ENCODE measurements at regions not wholly inside any gene's neighbourhood (a gene's known extent, or its start where the extent isn't known, plus 50 kb on each side); places are given as distances from the start of the nearest gene placed in this dataset.

- Mint-ChIP-seq H3K9me3 (no peaks in the 10 kb centered on the region), H3K27ac (no peak overlapping the region), H3K36me3 (no peaks in the 10 kb centered on the region), H3K4me3 (no peak overlapping the region), H3K27me3 (peaks cover 0 to 23% of the 10 kb centered on the region in 2 donors), H3K4me1 (no peaks in the 10 kb centered on the region)
- WGBS (ENCODE audit: insufficient coverage), result 69% methylated on average over 6 of the region's 7 CpGs
- Histone ChIP-seq H3K9me3 (no peaks in the 10 kb centered on the region), H3K36me3 (ENCODE audit: control insufficient read depth in 2 of 2, extremely low read depth in 1 of 2, insufficient read depth in 1 of 2, low read length in 1 of 2) (no peaks in the 10 kb centered on the region), H3K4me3 (ENCODE audit: control insufficient read depth in 1 of 2, extremely low read depth in 1 of 2, low read length in 1 of 2) (no peak overlapping the region), H3K27ac (ENCODE audit: low read length) (no peak overlapping the region), H3K4me1 (ENCODE audit: control insufficient read depth in 1 of 2, extremely low read depth in 1 of 2, insufficient read depth in 2 of 2, low read length in 2 of 2) (no peaks in the 10 kb centered on the region), H3K27me3 (replicated peaks in 1 of 2; ENCODE audit: control insufficient read depth in 2 of 2, extremely low read depth in 1 of 2, insufficient read depth in 2 of 2, low read length in 1 of 2) (peaks cover 2 to 8% of the 10 kb centered on the region in 2 experiments)
- ChIA-PET CTCF (interaction anchor here in 1 of 2 donors (0.6 kb wide), 1 partner anchor 10 kb away, joined by 3 read pairs; no protein-coding TSS in a partner anchor), POLR2A (no interaction called here)
- DNase-seq (no peak), ATAC-seq (replicated peaks in 1 of 4) (no peak)
Measured at GRCh38 chr4:4753643-4754042, 105.8 kb upstream of the MSX1 start.

DNA sequence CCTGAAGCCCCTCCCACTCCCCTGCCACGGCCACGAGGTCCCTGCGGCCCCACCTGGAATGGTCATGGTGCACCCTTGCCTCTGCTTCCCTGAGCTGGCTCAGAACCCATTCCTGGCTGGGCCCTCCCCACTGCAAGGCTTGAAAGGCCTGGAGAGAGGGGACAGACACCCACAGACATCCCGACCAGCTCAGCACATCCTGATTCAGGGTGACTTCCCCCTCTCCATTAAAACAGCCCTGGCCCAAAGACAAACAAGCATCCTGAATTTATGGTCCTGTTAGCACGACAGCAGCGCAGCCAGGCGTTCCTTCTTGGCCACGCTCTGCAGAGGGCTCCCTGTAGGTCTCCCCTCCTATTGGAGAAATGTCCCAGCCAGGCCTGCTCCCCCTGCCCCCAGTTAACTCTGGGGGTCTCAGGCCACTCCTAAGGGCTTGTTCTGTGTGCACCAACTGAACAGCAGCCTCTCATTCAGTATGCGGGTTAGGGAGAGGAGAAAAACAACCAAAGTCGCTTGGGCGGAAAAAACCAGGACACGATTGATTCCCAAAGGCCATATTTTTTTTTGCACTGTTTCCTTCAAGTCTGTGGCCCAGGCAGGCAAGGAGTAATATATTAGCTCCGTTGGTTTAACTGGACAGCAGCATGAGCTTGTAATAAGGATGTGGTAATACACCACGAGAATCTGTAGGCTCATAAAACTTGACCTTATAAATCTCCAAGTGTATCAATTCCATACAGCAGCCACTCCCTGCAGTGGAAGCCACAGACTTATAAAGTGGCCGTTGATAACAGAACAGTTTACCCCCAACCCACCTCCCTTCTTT, 106.7 kb upstream of the MSX1 start:
- Histone ChIP-seq H3K36me3 (ENCODE audit: control insufficient read depth in 2 of 2, extremely low read depth in 1 of 2, insufficient read depth in 1 of 2, low read length in 1 of 2) (no peaks in the 10 kb centered on the region), H3K4me1 (ENCODE audit: control insufficient read depth in 1 of 2, extremely low read depth in 1 of 2, insufficient read depth in 2 of 2, low read length in 2 of 2) (no peaks in the 10 kb centered on the region), H3K4me3 (ENCODE audit: control insufficient read depth in 1 of 2, extremely low read depth in 1 of 2, low read length in 1 of 2) (no peak overlapping the region), H3K27ac (ENCODE audit: low read length) (no peak overlapping the region), H3K9me3 (no peaks in the 10 kb centered on the region), H3K27me3 (replicated peaks in 1 of 2; ENCODE audit: control insufficient read depth in 2 of 2, extremely low read depth in 1 of 2, insufficient read depth in 2 of 2, low read length in 1 of 2) (peaks cover 2 to 8% of the 10 kb centered on the region in 2 experiments)
- 30% methylated on average over 10 of the region's 15 CpGs for WGBS (ENCODE audit: insufficient coverage)
- H3K27ac Mint-ChIP-seq, result no peak overlapping the region
- ATAC-seq (replicated peaks in 1 of 4) (no peak), DNase-seq (no peak)
- H3K4me3 Mint-ChIP-seq, result no peak overlapping the region
- ChIA-PET POLR2A (no interaction called here), CTCF (no interaction called here)
- no peaks in the 10 kb centered on the region for H3K4me1 Mint-ChIP-seq
- H3K36me3 Mint-ChIP-seq, result no peaks in the 10 kb centered on the region
- H3K9me3 Mint-ChIP-seq, result peaks cover 3 to 4% (median 3%) of the 10 kb centered on the region in 3 donors
- peaks cover 0 to 23% of the 10 kb centered on the region in 2 donors for H3K27me3 Mint-ChIP-seq

- POLR2A ChIA-PET, result no interaction called here
- Histone ChIP-seq H3K27me3 (replicated peaks in 1 of 2; ENCODE audit: control insufficient read depth in 2 of 2, extremely low read depth in 1 of 2, insufficient read depth in 2 of 2, low read length in 1 of 2) (peaks cover 2 to 8% of the 10 kb centered on the region in 2 experiments), H3K36me3 (ENCODE audit: control insufficient read depth in 2 of 2, extremely low read depth in 1 of 2, insufficient read depth in 1 of 2, low read length in 1 of 2) (no peaks in the 10 kb centered on the region), H3K4me1 (ENCODE audit: control insufficient read depth in 1 of 2, extremely low read depth in 1 of 2, insufficient read depth in 2 of 2, low read length in 2 of 2) (no peaks in the 10 kb centered on the region), H3K4me3 (ENCODE audit: control insufficient read depth in 1 of 2, extremely low read depth in 1 of 2, low read length in 1 of 2) (no peak overlapping the region), H3K9me3 (no peaks in the 10 kb centered on the region), H3K27ac (ENCODE audit: low read length) (no peak overlapping the region)
- peaks cover 4 to 7% (median 6%) of the 10 kb centered on the region in 3 donors for H3K9me3 Mint-ChIP-seq
- H3K4me1 Mint-ChIP-seq, result no peaks in the 10 kb centered on the region
- H3K4me3 Mint-ChIP-seq, result no peak overlapping the region
- CTCF ChIA-PET, result no interaction called here
- 77% methylated on average over 11 of the region's 12 CpGs for WGBS (ENCODE audit: insufficient coverage)
- peaks cover 0 to 23% of the 10 kb centered on the region in 2 donors for H3K27me3 Mint-ChIP-seq
- H3K36me3 Mint-ChIP-seq, result no peaks in the 10 kb centered on the region
- no peak overlapping the region for H3K27ac Mint-ChIP-seq
- DNase-seq (no peak), ATAC-seq (replicated peaks in 1 of 4) (no peak)
Measured at GRCh38 chr4:4752025-4752424, 107.4 kb upstream of the MSX1 start.

DNA sequence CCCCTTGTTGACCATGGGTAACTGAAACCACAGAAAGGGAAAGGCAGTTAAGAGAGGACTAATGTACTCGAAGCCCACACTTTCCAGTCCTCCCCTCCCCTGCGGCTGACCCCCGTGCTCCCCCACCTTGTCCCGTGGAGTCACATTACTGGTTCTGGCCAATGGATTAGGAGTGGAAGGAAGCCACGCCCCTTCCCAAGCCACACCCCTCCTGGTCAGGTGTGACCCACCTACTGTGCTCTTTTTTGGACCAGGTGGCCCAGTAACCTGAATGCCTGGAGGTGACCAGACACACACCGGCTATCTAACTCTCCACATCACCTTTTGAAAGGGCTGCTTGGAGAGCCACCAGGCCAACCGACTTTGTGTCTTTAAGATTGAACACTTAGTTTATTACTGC, 109.3 kb upstream of the MSX1 start:
- peaks cover 0 to 23% of the 10 kb centered on the region in 2 donors for H3K27me3 Mint-ChIP-seq
- ChIA-PET CTCF (no interaction called here), POLR2A (no interaction called here)
- no peaks in the 10 kb centered on the region for H3K4me1 Mint-ChIP-seq
- H3K36me3 ChIP-seq (ENCODE audit: control insufficient read depth in 2 of 2, extremely low read depth in 1 of 2, insufficient read depth in 1 of 2, low read length in 1 of 2), result no peaks in the 10 kb centered on the region
- H3K9me3 ChIP-seq, result no peaks in the 10 kb centered on the region
- peaks cover 2 to 8% of the 10 kb centered on the region in 2 experiments for H3K27me3 ChIP-seq (replicated peaks in 1 of 2; ENCODE audit: control insufficient read depth in 2 of 2, extremely low read depth in 1 of 2, insufficient read depth in 2 of 2, low read length in 1 of 2)
- H3K36me3 Mint-ChIP-seq, result no peaks in the 10 kb centered on the region
- H3K27ac ChIP-seq (ENCODE audit: low read length), result no peak overlapping the region
- DNase-seq (no peak), ATAC-seq (replicated peaks in 1 of 4) (no peak)
- 58% methylated on average over 2 of the region's 7 CpGs for WGBS (ENCODE audit: insufficient coverage)
- no peak overlapping the region for H3K4me3 Mint-ChIP-seq
- H3K27ac Mint-ChIP-seq, result no peak overlapping the region
- H3K9me3 Mint-ChIP-seq, result peaks cover 4 to 24% (median 22%) of the 10 kb centered on the region in 3 donors
- H3K4me3 ChIP-seq (ENCODE audit: control insufficient read depth in 1 of 2, extremely low read depth in 1 of 2, low read length in 1 of 2), result no peak overlapping the region
- no peaks in the 10 kb centered on the region for H3K4me1 ChIP-seq (ENCODE audit: control insufficient read depth in 1 of 2, extremely low read depth in 1 of 2, insufficient read depth in 2 of 2, low read length in 2 of 2)

GRCh38 chr4:4749137-4749536, 110.3 kb upstream of the MSX1 start:
- no peaks in the 10 kb centered on the region for H3K4me1 Mint-ChIP-seq
- H3K27me3 ChIP-seq (replicated peaks in 1 of 2; ENCODE audit: control insufficient read depth in 2 of 2, extremely low read depth in 1 of 2, insufficient read depth in 2 of 2, low read length in 1 of 2), result peaks cover 2 to 6% of the 10 kb centered on the region in 2 experiments
- H3K27ac ChIP-seq (ENCODE audit: low read length), result no peak overlapping the region
- peaks cover 12 to 34% (median 27%) of the 10 kb centered on the region in 3 donors for H3K9me3 Mint-ChIP-seq
- no peaks in the 10 kb centered on the region for H3K9me3 ChIP-seq
- ATAC-seq (replicated peaks in 1 of 4) (no peak), DNase-seq (no peak)
- H3K27ac Mint-ChIP-seq, result no peak overlapping the region
- no peak overlapping the region for H3K4me3 Mint-ChIP-seq
- peaks cover 0 to 20% of the 10 kb centered on the region in 2 donors for H3K27me3 Mint-ChIP-seq
- ChIA-PET POLR2A (no interaction called here), CTCF (no interaction called here)
- H3K4me1 ChIP-seq (ENCODE audit: control insufficient read depth in 1 of 2, extremely low read depth in 1 of 2, insufficient read depth in 2 of 2, low read length in 2 of 2), result no peaks in the 10 kb centered on the region
- 91% methylated on average over 1 of the region's 5 CpGs for WGBS (ENCODE audit: insufficient coverage)
- no peaks in the 10 kb centered on the region for H3K36me3 Mint-ChIP-seq
- no peaks in the 10 kb centered on the region for H3K36me3 ChIP-seq (ENCODE audit: control insufficient read depth in 2 of 2, extremely low read depth in 1 of 2, insufficient read depth in 1 of 2, low read length in 1 of 2)
- H3K4me3 ChIP-seq (ENCODE audit: control insufficient read depth in 1 of 2, extremely low read depth in 1 of 2, low read length in 1 of 2), result no peak overlapping the region

DNA sequence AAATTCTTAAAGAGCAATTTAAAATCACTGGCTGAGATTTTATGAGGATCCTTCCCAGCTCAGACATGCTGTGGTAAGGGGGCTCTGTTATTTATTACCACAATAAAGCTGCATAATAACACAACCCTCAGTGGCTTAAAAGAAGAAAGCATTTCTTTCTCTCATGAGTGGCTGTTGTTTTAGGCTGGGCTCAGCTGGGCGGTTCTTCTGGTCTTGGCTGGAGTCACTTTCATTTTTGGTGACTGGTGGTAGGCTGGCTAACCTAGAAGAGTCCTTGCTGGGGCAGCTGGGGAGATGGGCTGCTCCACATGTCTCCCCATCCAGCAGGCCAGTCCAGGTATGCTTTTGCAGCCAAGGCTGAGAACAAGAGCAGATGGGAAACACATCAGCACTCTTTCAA, 113.0 kb upstream of the MSX1 start:
- Histone ChIP-seq H3K27me3 (replicated peaks in 1 of 2; ENCODE audit: control insufficient read depth in 2 of 2, extremely low read depth in 1 of 2, insufficient read depth in 2 of 2, low read length in 1 of 2) (peaks cover 0 to 3% of the 10 kb centered on the region in 2 experiments), H3K4me3 (ENCODE audit: control insufficient read depth in 1 of 2, extremely low read depth in 1 of 2, low read length in 1 of 2) (no peak overlapping the region), H3K27ac (ENCODE audit: low read length) (no peak overlapping the region), H3K9me3 (no peaks in the 10 kb centered on the region), H3K4me1 (ENCODE audit: control insufficient read depth in 1 of 2, extremely low read depth in 1 of 2, insufficient read depth in 2 of 2, low read length in 2 of 2) (no peaks in the 10 kb centered on the region), H3K36me3 (ENCODE audit: control insufficient read depth in 2 of 2, extremely low read depth in 1 of 2, insufficient read depth in 1 of 2, low read length in 1 of 2) (no peaks in the 10 kb centered on the region)
- Mint-ChIP-seq H3K4me3 (no peak overlapping the region), H3K27ac (no peak overlapping the region), H3K9me3 (peaks cover 12 to 34% (median 27%) of the 10 kb centered on the region in 3 donors), H3K36me3 (no peaks in the 10 kb centered on the region), H3K4me1 (no peaks in the 10 kb centered on the region), H3K27me3 (peaks cover 0 to 1% of the 10 kb centered on the region in 2 donors)
- DNase-seq (no peak), ATAC-seq (replicated peaks in 1 of 4) (no peak)
- POLR2A ChIA-PET, result no interaction called here
- WGBS (ENCODE audit: insufficient coverage), result 100% methylated on average over 1 of the region's 1 CpG
- CTCF ChIA-PET, result no interaction called here
